Renal cortex interstitium (tissue), 11 donors: ENCODE measurements at regions not wholly inside any gene's neighbourhood (a gene's known extent, or its start where the extent isn't known, plus 50 kb on each side); places are given as distances from the start of the nearest gene placed in this dataset.

ENCODE experiments used
- DNase-seq, 11 donors: peaks; one replicate each; pipeline ENCODE4 v3.0.0-alpha.2; 2013; ENCODE audit warnings: low read depth in 9 of 11, low spot score in 4 of 11; ENCODE audit errors: extremely low read depth in 1 of 11

DNA sequence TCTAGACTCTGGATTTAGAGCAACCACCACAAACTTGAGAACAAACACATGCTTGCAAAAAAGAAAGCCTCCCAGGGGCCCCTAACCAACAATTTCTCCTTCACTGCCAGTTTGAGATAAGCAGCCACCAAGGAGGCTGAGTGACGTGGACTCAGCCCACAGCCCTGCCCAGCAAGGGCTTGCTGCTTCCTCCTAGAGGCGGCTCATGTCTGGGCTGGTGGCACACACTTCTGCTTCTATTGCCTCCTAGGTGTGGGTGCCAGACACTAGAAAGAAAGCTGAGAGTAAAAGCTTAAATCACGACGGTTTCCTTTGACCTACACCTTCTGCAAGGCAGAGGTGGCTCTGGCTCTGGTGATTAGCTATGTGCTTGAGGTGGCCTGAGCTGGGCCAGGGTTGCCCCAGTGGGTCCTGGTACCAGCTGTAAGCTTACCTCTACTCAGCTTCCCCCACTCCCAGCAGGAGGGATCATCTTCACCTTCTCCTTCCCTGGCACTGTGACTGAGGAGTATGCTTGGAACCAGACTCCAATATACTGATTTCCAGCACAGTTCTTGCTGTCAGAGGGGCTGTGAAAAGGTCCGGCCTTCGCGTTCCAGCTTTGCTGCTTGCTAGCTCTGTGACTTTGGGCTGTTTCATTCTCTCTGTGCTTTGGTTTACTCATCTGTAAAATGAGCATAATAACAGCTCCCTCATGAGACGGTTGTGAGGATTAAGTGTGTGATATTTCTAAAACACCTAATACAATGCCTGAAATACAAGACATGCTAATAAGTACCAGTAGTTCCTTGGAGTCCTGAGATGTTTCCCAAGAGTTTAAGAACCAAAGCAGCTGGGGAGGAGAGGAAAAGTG, 89.7 kb upstream of the PARP11 start:
- no peak for DNase-seq

DNA sequence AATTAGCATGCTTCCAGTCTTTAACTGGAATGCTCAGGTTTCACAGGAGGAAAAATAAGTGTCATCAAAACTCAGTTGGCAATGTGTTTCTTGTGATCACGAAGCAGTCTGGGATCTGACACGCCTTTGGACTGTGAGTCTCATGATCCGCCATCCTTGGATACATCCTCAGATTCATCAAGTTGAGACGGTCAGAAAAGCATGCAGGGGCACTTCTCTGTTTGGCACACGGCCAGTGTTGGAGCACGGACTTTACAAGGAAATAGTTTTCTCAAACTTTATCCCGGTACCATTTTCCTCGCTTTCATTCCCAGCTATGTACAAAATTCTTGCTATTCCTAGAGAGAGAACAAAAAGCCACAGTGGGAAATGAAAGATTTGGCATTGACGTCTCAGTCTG, 88.4 kb upstream of the PARP11 start:
- DNase-seq: no peak

DNA sequence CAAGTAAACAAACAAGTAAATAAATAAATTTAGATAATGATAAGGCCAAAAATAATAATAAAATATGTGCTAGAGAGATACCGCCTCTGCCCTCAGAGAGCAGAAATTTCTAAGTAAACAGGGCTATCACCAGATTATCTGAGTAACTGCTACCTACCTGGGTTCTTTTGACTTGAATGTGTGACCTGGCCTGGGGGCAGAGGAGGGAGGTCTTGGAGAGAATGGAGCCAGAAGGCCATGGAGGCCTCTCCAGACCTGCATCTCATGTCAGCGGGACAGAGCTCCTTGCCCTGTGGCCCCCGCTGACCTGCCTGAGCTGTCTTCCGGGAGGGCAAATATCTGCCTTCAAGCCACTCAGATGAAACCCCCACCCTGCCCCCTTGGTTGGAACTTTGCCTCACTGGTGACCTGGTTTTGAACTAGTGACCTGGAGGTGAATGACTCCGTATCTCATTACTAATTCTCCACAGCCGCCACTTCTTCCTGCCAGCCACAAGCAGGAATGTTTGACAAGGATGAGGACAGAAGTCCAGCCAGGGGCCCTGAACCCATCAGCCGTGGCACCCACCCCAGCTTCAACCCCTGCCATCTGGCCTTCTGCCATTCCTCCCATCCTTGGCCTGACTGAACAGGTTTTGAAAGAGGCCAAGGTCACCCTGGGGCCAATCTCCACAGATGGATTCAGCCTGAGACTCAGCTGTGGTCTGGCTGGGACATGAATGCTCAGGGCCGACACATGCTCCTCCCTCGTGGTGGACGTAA, 86.8 kb upstream of the PARP11 start:
- no peak for DNase-seq

DNA sequence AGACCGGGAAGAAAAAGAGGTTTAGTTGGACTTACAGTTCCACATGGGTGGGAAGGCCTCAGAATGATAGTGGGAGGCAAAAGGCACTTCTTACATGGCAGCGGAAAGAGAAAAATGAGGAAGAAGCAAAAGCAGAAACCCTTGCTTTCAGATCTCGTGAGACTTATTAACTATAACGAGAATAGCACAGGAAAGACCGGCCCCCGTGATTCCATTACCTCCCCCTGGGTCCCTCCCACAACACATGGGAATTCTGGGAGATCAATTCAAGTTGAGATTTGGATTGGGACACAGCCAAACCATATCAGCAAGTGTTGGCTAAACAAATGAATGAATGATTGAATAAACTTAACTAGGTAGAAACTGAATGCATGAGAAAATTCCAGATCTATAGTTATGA, 85.3 kb upstream of the PARP11 start:
- DNase-seq: no peak

DNA sequence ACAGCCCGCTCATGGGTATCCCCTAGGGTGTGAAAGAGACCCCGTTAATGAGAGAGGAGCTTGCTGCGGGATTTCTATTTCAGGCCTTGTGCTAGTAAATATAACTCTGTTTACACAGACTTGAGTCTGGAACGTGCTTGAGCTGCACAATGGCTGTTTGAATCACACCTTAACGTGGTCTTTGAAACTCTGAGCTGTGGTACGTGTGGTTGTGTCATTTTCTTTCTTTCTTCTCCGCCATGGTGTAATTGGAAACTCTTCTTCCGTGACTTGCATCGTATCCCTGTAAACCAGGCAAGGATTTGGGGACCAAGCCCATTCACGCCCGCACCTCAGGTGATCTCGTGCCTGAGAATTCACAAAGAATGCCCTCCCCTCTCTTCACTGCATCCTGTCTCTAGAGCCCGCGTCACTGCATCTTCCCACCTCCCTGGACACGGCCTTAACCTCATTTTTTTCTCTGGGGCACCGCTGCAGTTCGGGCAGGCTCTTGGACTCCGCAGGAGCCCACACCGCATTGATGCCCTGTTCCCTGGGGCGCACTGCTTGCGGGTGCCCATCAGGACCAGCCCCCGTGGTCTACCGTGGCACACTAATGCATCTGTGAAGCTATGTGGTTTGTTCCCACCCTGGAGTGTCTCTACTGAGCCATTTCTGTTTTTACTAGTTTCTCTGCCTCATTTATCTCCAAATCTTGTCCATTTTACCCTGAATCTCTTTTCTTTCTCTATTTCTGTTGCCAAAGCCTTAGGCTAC, 78.4 kb upstream of the PARP11 start:
- DNase-seq: no peak

DNA sequence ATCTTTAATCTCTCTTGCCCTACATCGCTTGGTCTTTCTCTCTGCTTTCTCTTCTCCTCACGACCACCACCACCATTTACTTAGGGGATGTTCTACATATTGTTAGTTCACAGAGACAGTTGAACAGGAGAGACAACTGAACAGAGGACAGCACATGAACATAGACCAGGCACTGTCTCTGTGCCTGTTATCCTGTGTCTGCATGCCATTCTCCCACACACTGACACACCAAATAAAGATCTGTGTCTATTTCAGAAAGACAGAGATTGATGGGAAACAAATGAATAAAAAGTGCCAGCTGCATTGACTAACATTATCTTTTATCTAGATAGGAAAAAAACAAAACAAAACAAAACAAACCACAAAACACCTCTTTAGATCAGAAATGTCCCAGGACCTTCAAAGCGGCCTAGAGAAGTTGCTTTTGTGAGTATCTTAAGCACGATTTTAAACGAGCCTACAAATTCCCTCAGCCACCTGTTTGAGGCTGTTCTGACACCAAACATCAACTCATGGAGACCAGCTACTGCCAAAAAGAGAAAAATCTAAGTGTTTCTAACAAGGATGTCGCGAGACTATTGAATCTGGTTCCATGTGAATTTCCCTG, 77.6 kb upstream of the PARP11 start:
- DNase-seq: no peak

DNA sequence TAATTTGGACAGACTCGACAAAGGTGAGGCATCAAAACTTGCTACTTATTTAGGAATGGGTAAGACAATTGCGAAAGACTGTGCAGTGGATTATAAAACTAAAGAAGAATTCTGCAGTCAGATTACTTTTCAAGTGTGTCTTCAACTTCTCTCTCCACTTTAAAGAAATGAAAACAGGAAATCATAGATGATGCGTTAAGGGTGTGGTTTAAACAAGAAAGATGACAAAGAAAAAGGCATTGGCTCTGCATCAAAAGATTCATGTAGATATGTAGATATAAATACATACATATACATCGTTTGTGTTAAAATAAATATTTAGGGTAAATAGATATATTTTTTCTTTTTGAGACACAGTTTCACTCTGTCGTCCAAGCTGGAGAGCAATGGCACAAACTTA, 74.6 kb upstream of the PARP11 start:
- DNase-seq: no peak

DNA sequence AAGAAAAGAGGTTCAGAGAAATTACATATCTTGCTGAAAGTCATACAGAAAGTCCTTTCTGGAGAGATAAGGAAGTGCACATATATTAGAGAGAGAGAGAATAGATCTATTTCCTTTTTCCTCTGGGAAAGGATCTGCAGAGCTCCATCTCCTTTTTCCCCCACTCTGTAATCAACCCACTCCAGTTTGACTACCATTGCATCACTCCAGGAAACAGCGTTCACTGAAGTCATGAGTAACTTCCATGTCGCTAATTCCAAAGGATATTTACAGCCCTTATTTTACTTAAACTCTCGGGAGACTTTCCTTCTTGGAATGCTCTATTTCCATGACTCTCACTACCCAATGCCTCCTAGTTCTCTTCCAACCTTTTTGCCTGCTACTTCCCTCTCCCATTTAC, 72.5 kb upstream of the PARP11 start:
- DNase-seq: no peak

DNA sequence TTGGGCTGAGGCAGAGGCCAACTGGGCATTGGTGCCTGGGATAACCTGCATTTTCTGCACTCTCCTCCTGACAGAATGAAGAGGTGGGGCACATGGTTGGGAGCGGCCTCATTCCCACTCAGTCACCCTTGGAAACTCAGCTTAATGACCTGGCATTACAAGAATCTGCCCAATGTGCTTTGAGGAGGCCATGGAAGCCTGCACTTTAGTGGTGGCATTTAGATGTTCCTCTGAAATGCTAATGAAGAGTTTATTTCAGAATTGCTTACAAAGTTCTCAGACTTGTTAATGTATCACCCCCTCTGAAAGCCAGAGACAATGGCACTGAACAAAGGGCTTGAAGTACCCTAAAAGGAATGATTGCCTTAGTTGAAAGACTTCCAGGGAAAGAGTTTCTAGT, 71.4 kb upstream of the PARP11 start:
- DNase-seq: no peak

DNA sequence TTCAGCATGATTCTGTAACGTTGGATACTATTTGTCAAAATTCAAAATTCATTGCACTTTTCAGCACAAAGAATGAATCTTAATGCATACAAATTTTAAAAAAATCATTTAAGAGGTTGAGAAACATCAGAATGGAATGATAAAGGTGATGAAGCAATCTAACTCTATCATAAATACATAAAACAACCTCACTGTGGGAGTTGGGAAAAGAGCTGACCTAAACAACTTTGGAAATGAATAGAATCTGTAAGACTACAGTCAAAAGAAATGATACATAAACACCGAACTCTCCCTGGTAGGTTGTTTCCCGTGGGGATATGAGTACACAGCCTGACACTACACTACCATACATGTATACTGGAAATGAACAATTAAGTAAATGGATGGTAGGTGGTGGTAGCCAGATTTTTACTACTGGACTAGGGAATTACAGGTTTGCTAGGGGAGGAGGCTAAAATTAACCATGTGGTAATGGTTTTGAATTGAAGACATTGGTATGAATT, 64.9 kb upstream of the PARP11 start:
- DNase-seq: no peak

DNA sequence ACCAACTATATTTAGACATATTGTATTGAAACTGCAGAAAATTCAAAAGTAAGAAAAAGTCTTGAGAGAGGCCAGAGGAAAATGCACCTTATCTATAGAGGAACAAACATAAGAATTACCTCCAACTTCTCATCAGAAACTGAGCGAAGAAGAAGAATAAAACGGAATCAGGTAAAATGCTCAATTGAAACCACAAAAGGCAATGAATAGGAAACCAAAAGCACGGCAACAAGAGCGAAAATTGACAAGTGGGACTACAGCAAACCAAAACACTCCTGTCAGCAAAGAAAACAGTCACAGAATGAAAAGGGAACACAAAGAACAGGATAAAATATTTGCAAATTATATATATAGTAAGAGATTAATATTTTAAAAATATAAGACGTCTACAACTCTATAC, 61.9 kb upstream of the PARP11 start:
- no peak for DNase-seq

DNA sequence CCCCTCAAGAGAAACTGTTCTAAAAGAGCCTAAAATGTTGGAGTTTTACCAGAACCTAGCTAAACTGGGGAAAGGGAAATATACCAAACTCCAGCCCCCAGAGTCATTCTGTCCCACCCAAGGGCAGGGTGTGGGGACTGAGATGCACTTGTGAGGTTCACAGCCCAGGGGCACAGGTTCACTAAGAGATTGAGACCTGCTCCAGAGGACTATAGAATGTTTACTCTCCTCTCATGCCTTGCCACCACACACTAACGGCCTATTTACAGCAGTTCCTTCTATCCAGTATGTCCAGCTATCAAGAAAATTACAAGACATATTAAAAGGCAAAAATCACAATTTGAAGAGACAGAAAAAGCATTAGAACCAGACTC, 60.6 kb upstream of the PARP11 start:
- no peak for DNase-seq

DNA sequence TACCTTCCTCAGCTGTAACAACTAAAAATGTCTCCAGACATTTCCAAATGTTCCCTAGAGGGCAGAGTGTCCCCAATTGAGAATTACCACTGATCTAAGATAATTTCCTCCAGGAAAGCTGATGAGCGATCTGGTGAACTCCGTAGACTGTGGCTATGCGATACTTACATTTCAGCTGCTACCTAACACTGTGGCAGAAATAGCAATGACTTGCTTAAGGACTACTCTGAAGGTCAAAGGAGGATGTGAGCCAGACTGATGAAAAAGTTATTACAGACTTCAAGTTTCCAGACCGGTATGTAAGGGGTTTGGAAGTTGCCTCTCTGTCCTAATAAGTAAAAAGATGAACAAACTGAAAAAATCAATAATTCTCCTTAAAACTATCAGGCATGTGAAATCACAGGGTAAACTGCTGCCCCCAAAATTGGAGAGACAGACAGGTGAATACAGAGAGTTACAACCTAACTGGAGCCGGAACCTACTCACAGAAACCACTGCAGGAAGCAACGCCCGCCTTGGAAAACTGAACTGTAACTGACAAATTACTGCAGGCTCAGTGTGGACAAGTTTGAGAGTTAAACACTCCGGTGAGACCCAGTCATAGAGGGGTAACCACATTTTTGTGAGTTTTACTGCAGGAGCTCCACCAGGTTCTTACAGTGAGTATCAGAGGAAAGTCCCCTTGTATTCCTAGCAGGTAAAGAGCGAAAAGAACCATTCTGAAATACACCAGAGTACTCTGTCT, 60.0 kb upstream of the PARP11 start:
- DNase-seq: no peak

DNA sequence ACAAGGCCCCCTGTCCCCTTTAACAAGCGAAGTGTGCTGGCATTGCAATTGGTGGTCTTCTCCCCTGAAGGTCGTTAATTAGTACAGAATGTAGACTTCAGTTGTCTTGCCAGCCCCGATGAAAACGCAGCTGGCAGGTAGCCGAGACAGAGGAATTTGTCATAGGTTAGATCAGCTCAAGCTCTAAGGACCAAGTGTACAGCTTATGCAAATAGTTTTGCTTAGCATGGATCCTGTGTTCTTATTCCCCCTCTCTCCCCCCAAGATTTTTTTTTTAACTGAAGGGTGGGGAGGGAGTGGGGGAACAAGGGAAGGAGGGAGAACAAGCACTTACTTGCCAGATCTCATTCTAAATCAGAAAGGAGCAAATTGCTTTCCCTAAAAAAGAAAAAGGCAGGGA, 58.6 kb upstream of the PARP11 start:
- no peak for DNase-seq

DNA sequence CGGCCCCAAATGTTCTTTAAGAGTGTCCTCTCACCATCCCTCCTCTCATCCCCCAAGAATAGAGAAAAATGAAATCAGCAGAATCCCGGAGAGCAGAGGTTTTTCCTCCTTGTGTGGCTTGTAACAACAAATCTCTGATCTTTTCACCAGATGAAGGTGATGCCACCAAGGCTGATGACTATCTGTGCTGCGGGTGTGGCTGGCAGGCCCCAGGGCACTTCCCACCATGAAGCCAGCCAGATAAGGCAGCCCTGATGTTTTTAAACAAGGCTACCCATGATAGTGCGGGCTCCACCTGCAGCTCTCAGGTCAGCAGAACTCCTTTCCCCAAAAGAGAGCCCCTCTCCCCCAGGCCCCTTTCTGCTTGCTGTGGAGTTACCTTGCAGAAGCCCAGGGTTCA, 58.0 kb upstream of the PARP11 start:
- no peak for DNase-seq

DNA sequence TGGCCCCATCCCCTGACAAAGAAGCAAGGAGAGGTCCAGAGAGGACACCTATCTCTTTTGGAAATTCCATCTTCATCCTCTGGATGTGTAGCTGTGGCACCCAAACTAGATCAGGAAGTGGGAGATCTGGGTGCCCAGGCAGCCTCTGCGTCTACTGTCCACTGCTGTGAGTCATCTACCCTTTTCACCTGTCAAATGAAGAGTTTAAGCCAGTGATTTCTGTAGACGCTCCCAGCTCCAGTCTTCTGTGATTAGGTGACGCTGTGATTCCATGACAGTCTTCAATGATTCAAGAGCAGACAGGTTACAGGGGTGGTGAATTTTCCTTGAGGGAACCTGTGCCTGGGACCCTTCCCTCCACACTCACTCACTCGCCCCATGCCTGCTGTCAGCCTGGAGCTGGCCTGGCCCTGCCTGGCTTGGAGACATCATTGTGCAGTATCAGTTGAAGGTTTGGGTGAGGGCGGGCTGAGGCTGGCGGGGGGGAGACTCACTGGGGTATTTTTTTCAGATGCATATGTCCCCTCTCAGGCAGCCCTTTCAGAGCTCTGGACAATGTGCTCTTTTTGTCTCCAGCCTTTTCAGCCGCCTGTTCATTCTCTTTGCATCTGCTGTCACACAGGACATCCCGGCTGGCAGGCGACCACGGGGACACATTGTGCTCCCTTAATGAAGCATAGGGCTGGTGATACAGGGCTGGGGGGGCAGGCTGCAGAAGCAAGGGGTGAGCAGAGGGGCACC, 56.8 kb upstream of the PARP11 start:
- no peak for DNase-seq

DNA sequence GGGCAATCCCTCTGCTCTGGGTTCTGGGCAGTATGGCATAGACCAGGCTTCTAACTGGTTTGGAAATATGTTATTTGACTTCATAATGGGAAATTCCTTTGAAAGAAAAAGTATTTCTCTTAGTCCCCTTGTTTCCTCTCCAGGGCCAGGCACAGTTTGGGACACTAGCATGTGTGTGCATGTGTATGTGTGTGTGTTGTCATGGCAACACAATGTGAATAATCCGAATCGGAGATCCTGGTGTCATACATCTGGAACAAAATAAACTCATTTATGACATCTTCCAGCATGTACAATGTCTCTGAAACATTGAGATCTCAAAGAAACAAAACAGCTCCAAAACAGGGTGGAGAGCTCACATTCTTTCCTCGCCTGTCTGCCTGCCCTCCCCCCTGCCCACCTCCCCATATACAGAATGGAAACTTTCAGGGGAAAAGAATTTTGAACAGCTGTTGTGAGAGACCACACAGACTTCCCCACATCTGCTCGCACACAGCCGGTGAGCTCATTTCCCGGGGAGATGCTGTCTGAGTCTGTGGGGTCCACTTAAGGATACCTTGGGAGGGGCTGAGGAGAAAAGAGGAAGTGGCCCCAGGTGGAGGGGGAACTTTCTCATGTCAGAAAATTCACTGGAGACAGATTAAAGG, 55.5 kb upstream of the PARP11 start:
- DNase-seq: peak in 8 of 11 donors; percentile 46 to 76 (median 62)

DNA sequence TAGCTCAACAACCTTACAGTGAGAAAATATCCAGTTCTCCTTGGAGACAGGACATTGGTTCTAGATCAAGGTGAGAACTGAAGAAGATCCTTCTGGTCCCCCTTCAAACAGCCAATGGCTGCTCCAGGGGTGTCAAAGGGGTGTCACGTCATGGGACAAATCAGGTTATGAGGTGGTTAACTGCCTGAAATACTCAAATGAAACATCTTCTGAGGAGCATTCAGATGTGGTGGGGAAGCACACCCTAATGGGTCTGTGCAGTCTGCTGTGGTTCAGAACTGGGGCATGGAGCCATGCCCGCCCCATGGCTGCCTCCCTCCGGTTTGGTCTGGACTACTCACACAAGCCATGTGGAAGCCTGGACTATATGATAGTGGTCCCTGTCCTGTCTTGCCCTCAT, 52.4 kb upstream of the PARP11 start:
- no peak for DNase-seq
